ENCODE measurements at regions not wholly inside any gene's neighbourhood (a gene's known extent, or its start where the extent isn't known, plus 50 kb on each side); places are given as distances from the start of the nearest gene placed in this dataset.

GRCh38 chr5:135724617-135725016 is 109.8 kb upstream of the SLC25A48 start:
- H3K4me1 ChIP-seq = peaks cover 0 to 1% (median 0%) of the 10 kb centered on the region in 4 donors
- no peaks in the 10 kb centered on the region for H3K36me3 ChIP-seq
- no peak for DNase-seq (ENCODE audit: extremely low spot score)
- H3K27ac ChIP-seq (replicated peaks in 1 of 4) = no peak overlapping the region
- H3K4me3 ChIP-seq = no peak overlapping the region
- no peaks in the 10 kb centered on the region for H3K27me3 ChIP-seq
- TF ChIP-seq CTCF (IDR thresholded peaks at IDR 0.05) (no peak), POLR2A (IDR thresholded peaks at IDR 0.05; ENCODE audit: low read depth) (no peak), POLR2AphosphoS5 (IDR thresholded peaks at IDR 0.05) (no peak), EP300 (IDR thresholded peaks at IDR 0.05) (no peak)
- H3K9me3 ChIP-seq = no peaks in the 10 kb centered on the region
- WGBS = 72% methylated on average over 2 of the region's 2 CpGs
- intact Hi-C loops (cut with DNase I) = no loop called here

GRCh38 chr5:135723491-135723890 is 111.0 kb upstream of the SLC25A48 start:
- WGBS = 79% methylated on average over 2 of the region's 2 CpGs

GRCh38 chr5:135721548-135722090 is 112.8 kb upstream of the SLC25A48 start:
- Histone ChIP-seq H3K4me3 (no peak overlapping the region), H3K36me3 (no peaks in the 10 kb centered on the region), H3K9me3 (no peaks in the 10 kb centered on the region), H3K27me3 (no peaks in the 10 kb centered on the region), H3K27ac (replicated peaks in 1 of 4) (no peak overlapping the region), H3K4me1 (peaks cover 0 to 10% (median 4%) of the 10 kb centered on the region in 4 donors)
- no peak for TF ChIP-seq POLR2AphosphoS5 (IDR thresholded peaks at IDR 0.05)
- no peak for DNase-seq (ENCODE audit: extremely low spot score)
- intact Hi-C loops (cut with DNase I) = no loop called here
- WGBS = 93% methylated on average over 1 of the region's 1 CpG

More at GRCh38 chr5:135723491-135723890, 111.0 kb upstream of the SLC25A48 start:
- no peaks in the 10 kb centered on the region for H3K36me3 ChIP-seq
- no peak overlapping the region for H3K27ac ChIP-seq (replicated peaks in 1 of 4)
- H3K9me3 ChIP-seq = no peaks in the 10 kb centered on the region
- intact Hi-C loops (cut with DNase I) = no loop called here
- H3K4me3 ChIP-seq = no peak overlapping the region
- no peak for TF ChIP-seq POLR2AphosphoS5 (IDR thresholded peaks at IDR 0.05)
- no peak for TF ChIP-seq EP300 (IDR thresholded peaks at IDR 0.05)
- no peak for TF ChIP-seq CTCF (IDR thresholded peaks at IDR 0.05)
- no peak for TF ChIP-seq POLR2A (IDR thresholded peaks at IDR 0.05; ENCODE audit: low read depth)
- no peak for DNase-seq (ENCODE audit: extremely low spot score)
- H3K27me3 ChIP-seq = no peaks in the 10 kb centered on the region
- peaks cover 0 to 10% (median 4%) of the 10 kb centered on the region in 4 donors for H3K4me1 ChIP-seq

- H3K27ac ChIP-seq (replicated peaks in 1 of 4) = no peak overlapping the region
- no peaks in the 10 kb centered on the region for H3K9me3 ChIP-seq
- H3K36me3 ChIP-seq = no peaks in the 10 kb centered on the region
- H3K4me1 ChIP-seq = peaks cover 0 to 10% (median 4%) of the 10 kb centered on the region in 4 donors
- H3K27me3 ChIP-seq = no peaks in the 10 kb centered on the region
- WGBS = 93% methylated on average over 2 of the region's 2 CpGs
- DNase-seq (ENCODE audit: extremely low spot score) = no peak
- TF ChIP-seq CTCF (IDR thresholded peaks at IDR 0.05) = no peak
- TF ChIP-seq EP300 (IDR thresholded peaks at IDR 0.05) = no peak
- no peak for TF ChIP-seq POLR2AphosphoS5 (IDR thresholded peaks at IDR 0.05)
- TF ChIP-seq POLR2A (IDR thresholded peaks at IDR 0.05; ENCODE audit: low read depth) = no peak
- intact Hi-C loops (cut with DNase I) = no loop called here
- no peak overlapping the region for H3K4me3 ChIP-seq
Observed at GRCh38 chr5:135720191-135720590, 114.3 kb upstream of the SLC25A48 start.

- Histone ChIP-seq H3K4me3 (no peak overlapping the region), H3K36me3 (no peaks in the 10 kb centered on the region), H3K9me3 (no peaks in the 10 kb centered on the region), H3K27ac (replicated peaks in 1 of 4) (no peak overlapping the region), H3K27me3 (no peaks in the 10 kb centered on the region), H3K4me1 (peaks cover 0 to 10% (median 4%) of the 10 kb centered on the region in 4 donors)
- intact Hi-C loops (cut with DNase I) = no loop called here
- no peak for DNase-seq (ENCODE audit: extremely low spot score)
- 100% methylated on average over 2 of the region's 4 CpGs for WGBS
- TF ChIP-seq POLR2A (IDR thresholded peaks at IDR 0.05; ENCODE audit: low read depth) (no peak), CTCF (IDR thresholded peaks at IDR 0.05) (no peak), EP300 (IDR thresholded peaks at IDR 0.05) (no peak), POLR2AphosphoS5 (IDR thresholded peaks at IDR 0.05) (no peak)
Observed at GRCh38 chr5:135719428-135720063, 114.9 kb upstream of the SLC25A48 start.
